ENCODE measurements at regions not wholly inside any gene's neighbourhood (a gene's known extent, or its start where the extent isn't known, plus 50 kb on each side); places are given as distances from the start of the nearest gene placed in this dataset.

DNA sequence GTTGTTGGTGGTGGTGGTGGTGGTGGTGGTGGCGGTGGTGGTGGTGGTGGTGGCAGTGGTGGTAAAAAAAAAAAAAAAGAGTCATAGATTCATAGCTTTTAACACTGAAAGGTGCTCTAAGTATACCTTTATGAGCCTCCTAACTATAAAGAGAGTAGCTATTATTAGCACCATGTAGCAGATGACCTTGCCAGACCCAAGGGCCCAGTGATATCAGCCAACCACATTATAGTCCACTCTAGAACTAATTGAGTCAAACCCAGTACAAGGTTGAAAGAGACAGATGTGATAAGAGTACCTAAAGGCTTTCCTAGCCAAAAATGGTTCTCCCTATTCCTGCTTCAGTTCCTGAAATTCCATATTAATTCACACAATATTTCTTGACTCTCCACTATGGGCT is 245.3 kb downstream of the HACE1 start:
- DNase-seq = no peak

DNA sequence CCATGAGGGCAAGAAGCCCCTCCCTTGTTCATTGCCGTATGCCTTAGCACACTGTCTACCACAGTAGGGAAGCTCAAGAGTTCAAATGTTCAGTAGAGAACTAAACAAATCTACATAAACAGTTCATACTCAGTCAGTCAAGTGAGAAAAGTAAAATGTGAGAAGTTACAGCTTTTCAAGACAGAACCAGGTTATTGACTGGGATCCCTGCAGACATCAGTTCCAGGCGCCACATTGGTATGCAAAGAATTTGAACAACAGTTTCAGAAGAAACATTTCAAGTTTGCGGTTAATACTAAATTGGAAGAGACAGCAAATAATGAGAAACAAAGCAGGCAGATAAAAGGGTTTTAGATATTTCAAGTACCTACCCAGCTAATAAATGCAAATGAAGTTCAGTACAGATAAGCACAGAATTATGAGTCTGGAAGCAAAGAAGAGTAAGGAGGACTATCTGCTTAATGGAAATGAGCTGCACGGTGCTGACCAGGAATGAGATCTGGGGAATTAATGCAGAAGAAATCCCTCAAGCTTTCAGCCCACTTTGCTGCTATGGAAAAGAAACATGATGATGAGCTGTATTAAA is 246.2 kb downstream of the HACE1 start:
- no peak for DNase-seq

DNA sequence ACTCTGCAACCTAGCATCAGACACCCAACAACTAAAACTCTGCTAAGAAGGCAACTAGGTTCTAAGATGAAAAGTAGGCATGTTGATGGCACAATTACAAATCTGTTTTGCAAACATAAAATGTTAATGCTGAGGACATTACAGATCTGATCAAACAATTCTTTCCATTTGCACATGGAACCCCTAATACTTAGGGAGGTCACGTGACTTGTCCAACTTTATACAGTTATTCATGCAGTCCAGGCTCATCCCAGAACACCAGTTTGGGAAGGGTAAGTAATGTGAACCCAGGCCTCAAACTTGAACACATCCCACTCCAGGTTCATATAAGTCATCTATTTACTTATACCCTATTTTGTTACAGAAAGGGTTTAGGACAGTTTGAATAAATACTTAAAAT is 247.2 kb downstream of the HACE1 start:
- DNase-seq = no peak

- no peak for DNase-seq
These were observed 251.6 kb downstream of the HACE1 start for GRCh38 chr6:104608101-104608500.

GRCh38 chr6:104607501-104607900 is 252.2 kb downstream of the HACE1 start:
- DNase-seq = no peak

- no peak for DNase-seq
These were observed 253.4 kb downstream of the HACE1 start for GRCh38 chr6:104606361-104606760.

GRCh38 chr6:104604685-104605084 is 255.0 kb downstream of the HACE1 start:
- no peak for DNase-seq

DNA sequence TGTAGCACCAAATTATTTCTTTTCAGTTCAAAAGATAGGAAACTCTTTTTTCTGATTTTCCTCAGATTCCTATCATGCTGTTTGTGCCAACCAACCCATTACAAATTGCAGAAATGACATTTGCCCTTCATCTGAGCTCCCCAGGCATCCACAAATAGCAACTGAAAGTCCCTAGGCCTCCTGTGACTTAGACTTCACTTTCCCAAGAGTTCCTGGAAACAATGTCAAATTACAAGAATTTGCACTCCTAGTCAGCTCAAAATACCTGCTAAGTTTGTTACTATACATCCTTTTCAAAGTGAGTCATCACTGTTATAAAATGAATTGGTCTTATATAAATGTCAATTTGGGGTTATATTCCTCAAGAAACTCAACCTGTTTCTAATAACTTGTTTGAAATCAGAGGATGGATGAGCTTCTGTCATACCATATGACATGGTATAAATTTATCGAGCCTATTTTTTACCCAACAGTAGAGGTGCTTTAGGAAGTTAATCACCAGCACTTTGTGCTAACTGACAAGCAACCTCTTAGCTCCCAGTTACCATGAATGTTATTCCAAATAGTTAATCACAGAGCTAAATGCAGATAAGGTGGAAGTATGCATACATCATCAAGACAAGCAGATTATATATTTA is 256.5 kb downstream of the HACE1 start:
- no peak for DNase-seq

DNA sequence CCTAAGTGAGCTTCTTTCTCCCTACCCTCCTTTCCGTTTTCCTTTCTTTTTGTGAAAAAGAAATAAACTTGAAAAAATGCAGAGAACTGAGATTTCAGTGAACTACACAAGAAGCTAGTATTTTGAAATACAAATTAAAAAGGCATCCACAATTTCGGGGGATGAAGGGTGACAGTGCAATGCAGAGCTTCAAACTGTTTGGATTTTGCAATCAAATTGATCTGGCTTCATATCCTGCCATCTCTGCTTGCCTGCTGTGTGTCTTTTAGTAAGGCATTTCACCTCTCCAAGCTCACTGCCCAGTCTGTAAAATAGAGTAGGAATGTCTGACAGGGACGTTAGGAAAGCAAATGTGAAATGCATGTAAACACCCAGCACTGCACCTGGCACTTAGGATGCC is 258.0 kb downstream of the HACE1 start:
- no peak for DNase-seq

- DNase-seq = no peak
These were observed 258.5 kb downstream of the HACE1 start for GRCh38 chr6:104601131-104601651.

DNA sequence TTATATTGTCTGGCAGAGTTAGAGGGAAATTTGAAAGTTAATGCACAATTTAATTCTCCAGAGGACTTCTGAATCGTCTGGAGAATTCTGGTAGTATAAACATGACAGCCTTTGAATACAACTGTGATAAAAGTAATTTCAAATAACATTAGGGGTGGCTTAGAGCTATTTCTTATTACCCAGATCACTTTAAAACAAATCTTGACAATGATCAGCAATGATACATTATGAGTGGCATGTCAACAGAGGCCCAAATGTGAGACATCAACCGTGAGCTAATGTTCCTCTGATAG is 259.1 kb downstream of the HACE1 start:
- no peak for DNase-seq

- DNase-seq = no peak
These were observed 259.7 kb downstream of the HACE1 start for GRCh38 chr6:104599821-104600638.

DNA sequence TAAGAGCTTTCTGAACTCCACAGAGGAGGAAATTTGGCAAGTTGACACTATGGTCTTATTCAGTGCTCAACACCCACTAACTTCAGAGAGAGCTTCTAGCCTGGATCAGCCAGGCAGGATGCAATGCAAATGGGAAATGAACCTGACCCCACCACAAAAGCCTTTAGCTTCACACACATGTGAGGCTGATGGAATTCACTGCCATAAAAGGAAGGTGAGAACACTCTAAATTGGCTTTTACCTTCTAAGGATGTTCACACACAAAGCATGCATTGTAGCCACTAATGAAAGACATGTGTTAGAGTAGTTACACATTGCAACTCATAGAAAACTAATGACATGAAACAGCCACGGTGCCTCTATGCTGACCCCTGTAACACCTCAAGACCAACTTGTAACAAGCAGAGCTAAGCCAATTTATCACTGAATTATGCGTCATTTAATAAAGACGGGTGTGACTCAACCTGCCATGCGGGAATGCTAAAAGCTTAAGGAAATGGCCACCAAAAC is 262.1 kb downstream of the HACE1 start:
- no peak for DNase-seq

DNA sequence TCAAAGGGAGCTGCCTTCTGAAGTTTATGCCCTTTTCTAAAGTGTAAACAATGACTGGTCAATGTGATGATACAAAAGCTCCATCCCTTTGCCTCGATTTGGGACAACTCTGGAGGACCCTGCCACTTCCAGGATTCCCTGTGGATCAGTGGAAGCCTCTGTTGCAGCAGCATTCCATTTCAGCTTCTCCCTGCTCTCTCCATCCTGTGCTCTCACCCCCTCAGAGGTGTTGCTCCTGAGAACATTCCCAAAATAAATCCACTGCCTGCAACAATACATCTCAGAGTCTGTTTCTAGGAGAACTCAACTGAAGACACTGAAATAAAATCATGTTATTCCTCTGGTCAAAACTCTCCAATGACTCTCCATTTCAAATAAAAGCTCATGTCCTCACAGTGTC is 263.6 kb downstream of the HACE1 start:
- DNase-seq = no peak

GRCh38 chr6:104595311-104595820 is 264.4 kb downstream of the HACE1 start:
- DNase-seq = no peak

DNA sequence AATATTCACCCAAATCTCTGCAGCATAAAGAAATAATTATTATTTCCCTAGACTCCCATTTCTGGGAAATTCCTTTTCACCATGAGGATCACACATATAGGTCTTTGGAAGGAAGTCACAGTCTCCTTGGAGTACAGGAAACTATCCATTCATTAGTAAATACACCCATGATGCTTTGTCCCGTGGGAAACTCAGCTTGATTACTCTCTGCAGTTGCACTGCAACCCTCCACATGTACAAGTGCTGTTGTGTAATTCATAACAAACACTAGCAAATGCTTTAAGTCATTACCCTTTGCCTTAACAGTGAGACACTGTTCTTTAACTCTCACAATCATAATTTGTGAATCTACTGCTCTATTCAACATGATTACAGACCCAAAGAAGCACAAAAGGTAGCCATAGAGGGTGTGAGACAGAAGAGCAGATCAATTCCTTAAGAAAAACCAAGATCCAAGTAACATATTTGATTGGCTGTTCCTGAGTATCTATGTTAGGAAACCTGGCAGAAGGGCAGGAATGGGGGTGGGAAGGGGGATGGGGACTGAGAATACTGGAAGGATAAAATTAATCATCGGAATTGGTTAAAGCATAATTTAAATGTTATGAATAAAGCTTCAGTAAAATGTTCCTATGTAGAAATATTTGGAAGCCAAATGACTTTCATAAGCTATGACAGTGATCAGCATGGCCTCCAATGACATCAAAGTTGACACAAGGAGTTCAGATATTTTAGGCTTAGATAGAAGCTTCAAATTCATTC is 268.0 kb downstream of the HACE1 start:
- DNase-seq = no peak

DNA sequence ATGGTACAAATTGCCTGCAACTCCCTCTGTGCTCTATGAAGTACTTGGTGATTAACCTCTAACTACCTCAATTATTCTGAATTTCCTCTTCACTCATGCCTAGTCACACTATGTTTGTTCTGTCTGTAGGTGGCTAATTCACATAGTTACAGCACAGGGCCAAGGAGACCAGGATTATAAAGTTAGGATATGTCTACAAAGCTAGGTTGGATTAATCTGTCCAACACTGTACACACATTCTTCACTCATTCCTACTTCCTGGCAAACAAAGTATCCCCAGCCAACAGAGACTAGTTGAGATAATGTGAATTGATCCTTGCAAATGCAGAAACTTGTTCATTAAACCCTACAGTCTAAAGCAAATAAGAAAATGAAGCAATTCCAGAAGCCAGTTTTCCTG is 269.8 kb downstream of the HACE1 start:
- DNase-seq = no peak

DNA sequence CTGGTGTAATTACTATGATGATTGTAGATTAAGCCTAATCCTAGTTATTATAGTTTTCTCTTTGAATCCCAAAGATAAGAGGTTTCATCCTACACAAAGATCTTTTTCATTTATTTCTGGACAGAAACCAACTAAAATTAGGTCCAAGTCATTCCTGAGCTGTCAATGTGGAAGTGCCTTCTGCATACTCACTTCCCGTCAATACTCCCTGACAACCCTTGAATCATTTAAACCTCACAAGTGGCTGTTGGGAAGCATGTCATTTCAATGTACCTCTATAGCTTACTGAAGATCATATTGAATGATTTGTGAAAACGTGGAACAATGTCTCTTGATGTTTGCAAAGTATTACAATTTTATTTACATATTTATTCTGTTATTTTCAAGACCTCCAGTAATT is 274.1 kb downstream of the HACE1 start:
- no peak for DNase-seq

DNA sequence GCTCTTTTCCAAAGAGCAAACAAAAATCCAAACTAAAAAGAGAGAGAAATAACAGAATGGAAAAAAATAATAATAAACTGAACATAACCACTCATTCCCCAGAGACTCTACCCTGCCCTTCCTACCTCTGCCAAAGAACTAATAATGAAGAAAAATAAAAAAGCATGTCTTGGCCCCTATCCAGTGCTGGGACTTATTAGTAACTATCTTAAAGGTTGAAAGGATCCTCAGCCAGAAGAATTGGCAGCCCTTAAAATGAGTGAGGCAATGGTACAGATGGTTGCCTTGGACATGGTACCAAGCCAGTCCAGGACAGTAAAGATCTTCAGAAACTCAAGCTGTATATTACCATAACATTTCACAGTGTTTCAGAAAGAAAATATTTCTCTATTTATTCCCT is 279.3 kb downstream of the HACE1 start:
- no peak for DNase-seq

DNA sequence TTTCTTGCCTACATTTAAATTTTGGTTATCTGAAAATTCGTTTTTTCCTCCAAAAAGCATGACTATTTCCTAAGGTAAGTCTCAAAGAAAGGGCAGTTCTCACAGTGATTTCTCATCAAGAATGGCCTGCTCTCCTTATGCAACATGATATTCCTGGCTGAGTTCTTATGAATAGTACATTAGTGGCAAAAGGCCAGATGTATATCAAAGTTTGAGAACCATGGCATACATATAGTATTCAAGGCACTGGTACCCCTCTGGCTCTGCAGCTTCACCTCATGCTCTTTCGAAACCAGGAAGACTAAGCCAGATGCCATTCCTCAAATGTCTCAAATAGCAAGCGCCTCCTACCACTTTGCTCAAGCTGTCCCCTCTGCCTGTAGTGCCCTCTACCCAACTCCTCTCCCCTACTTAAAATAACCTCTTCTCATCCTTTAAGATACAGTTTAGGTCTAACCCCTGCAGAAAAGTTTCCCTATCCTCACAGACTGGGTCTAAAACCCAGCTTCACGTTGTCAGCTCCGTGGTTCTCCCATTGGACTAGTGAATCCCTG is 280.3 kb downstream of the HACE1 start:
- no peak for DNase-seq

GRCh38 chr6:104575536-104575935 is 284.2 kb downstream of the HACE1 start:
- no peak for DNase-seq

DNA sequence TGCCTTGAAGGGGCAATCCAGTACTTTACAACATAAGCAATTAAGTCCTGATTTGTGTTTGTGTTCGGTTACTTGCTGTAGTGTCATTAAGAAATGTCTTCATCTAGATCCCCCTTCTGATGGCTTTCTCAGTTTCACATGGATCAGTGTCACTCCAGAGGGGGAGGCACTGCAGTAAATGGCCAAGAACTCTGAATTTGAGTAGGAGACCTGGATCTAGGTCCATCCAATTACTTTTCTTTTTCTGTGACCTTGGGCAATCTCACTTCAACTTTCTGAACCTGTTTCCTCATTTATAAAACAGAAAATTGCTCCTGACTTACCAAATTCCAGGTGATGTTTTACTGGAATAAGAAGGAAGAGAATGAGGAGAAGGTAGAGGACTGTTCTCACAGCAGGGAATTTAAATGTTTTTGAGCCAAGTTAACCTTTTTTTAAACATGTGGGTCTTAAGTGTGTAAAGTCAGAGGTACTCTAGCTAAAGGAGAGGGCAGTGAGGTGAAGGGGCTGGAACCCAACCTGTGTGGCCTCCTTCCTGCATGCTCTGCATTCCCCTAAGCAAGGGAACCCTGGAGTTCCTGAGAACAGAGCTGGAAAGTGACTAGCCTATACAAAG is 285.5 kb downstream of the HACE1 start:
- no peak for DNase-seq
